ENCODE measurements at regions not wholly inside any gene's neighbourhood (a gene's known extent, or its start where the extent isn't known, plus 50 kb on each side); places are given as distances from the start of the nearest gene placed in this dataset.

GRCh38 chr15:69857250-69857649, 240.5 kb downstream of the TLE3 start:
- Histone ChIP-seq H3K79me2 (ENCODE audit: control insufficient read depth, insufficient read depth, low read length) (no peaks in the 10 kb centered on the region), H3K9me3 (ENCODE audit: control insufficient read depth, low read depth, low read length) (no peaks in the 10 kb centered on the region), H3K4me1 (ENCODE audit: control insufficient read depth, extremely low read depth, insufficient read depth, low read length) (no peaks in the 10 kb centered on the region), H3K4me3 (ENCODE audit: control insufficient read depth in 2 of 3, extremely low read depth in 1 of 3, insufficient read depth in 2 of 3, low read depth in 1 of 3, low read length in 3 of 3) (no peak overlapping the region), H3K27ac (ENCODE audit: control insufficient read depth, insufficient read depth, low read length) (no peak overlapping the region), H4K20me1 (ENCODE audit: control insufficient read depth, extremely low read depth, insufficient read depth, low read length) (peaks cover 2% of the 10 kb centered on the region), H3K4me2 (ENCODE audit: control insufficient read depth, extremely low read depth, insufficient read depth, low read depth, low read length) (no peak overlapping the region), H3K9ac (ENCODE audit: control insufficient read depth, extremely low read depth, insufficient read depth, low read length) (no peak overlapping the region), H2AFZ (ENCODE audit: control insufficient read depth, low read length) (no peak overlapping the region), H3K36me3 (ENCODE audit: control insufficient read depth in 2 of 2, extremely low read depth in 1 of 2, insufficient read depth in 2 of 2, low read length in 2 of 2) (no peaks in the 10 kb centered on the region), H3K27me3 (ENCODE audit: control insufficient read depth, extremely low read depth, insufficient read depth, low read length) (peaks cover 10% of the 10 kb centered on the region), H3K9me1 (ENCODE audit: control insufficient read depth, extremely low read depth, insufficient read depth, low read length) (no peaks in the 10 kb centered on the region)
- FAIRE-seq (no peak), DNase-seq (ENCODE audit: low read depth, low spot score) (no peak)
- dilution Hi-C loops (cut with MboI; ENCODE audit: extremely low pct_ligation_motif_present, low sequenced_read_pairs): no loop called here
- no peak for TF ChIP-seq EZH2 (IDR thresholded peaks at IDR 0.05; ENCODE audit: low read length)
- no peak for TF ChIP-seq CTCF (optimal IDR thresholded peaks at IDR 0.05 in 1 of 3, IDR thresholded peaks at IDR 0.05 in 1 of 3, conservative IDR thresholded peaks at IDR 0.05 in 1 of 3; ENCODE audit: extremely low read depth in 1 of 3, insufficient read depth in 2 of 3, low read length in 3 of 3)

GRCh38 chr15:69857686-69858391, 239.9 kb downstream of the TLE3 start:
- Histone ChIP-seq H3K4me3 (ENCODE audit: control insufficient read depth in 2 of 3, extremely low read depth in 1 of 3, insufficient read depth in 2 of 3, low read depth in 1 of 3, low read length in 3 of 3) (no peak overlapping the region), H3K9ac (ENCODE audit: control insufficient read depth, extremely low read depth, insufficient read depth, low read length) (no peak overlapping the region), H3K79me2 (ENCODE audit: control insufficient read depth, insufficient read depth, low read length) (no peaks in the 10 kb centered on the region), H3K9me1 (ENCODE audit: control insufficient read depth, extremely low read depth, insufficient read depth, low read length) (no peaks in the 10 kb centered on the region), H3K9me3 (ENCODE audit: control insufficient read depth, low read depth, low read length) (no peaks in the 10 kb centered on the region), H2AFZ (ENCODE audit: control insufficient read depth, low read length) (no peak overlapping the region), H3K36me3 (ENCODE audit: control insufficient read depth in 2 of 2, extremely low read depth in 1 of 2, insufficient read depth in 2 of 2, low read length in 2 of 2) (no peaks in the 10 kb centered on the region), H3K4me1 (ENCODE audit: control insufficient read depth, extremely low read depth, insufficient read depth, low read length) (no peaks in the 10 kb centered on the region), H3K4me2 (ENCODE audit: control insufficient read depth, extremely low read depth, insufficient read depth, low read depth, low read length) (no peak overlapping the region), H3K27ac (ENCODE audit: control insufficient read depth, insufficient read depth, low read length) (no peak overlapping the region), H4K20me1 (ENCODE audit: control insufficient read depth, extremely low read depth, insufficient read depth, low read length) (peaks cover 2% of the 10 kb centered on the region), H3K27me3 (ENCODE audit: control insufficient read depth, extremely low read depth, insufficient read depth, low read length) (peaks cover 10% of the 10 kb centered on the region)
- FAIRE-seq: no peak
- dilution Hi-C loops (cut with MboI; ENCODE audit: extremely low pct_ligation_motif_present, low sequenced_read_pairs): no loop called here
- DNase-seq (ENCODE audit: low read depth, low spot score): no peak
- TF ChIP-seq CTCF (optimal IDR thresholded peaks at IDR 0.05 in 1 of 3, IDR thresholded peaks at IDR 0.05 in 1 of 3, conservative IDR thresholded peaks at IDR 0.05 in 1 of 3; ENCODE audit: extremely low read depth in 1 of 3, insufficient read depth in 2 of 3, low read length in 3 of 3): no peak
- no peak for TF ChIP-seq EZH2 (IDR thresholded peaks at IDR 0.05; ENCODE audit: low read length)

All from keratinocyte (primary cell).